Ectodermal cell (in vitro differentiated cells): ENCODE measurements at regions not wholly inside any gene's neighbourhood (a gene's known extent, or its start where the extent isn't known, plus 50 kb on each side); places are given as distances from the start of the nearest gene placed in this dataset.
A peak's percentile ranks its signal among the peaks of the same experiment; 100 is the strongest.

Experiments
- H3K27ac ChIP-seq: 2 replicates; pipeline ENCODE4 v1.7.0; 2013; ENCODE audit warnings: mild to moderate bottlenecking, low read depth, low read length; ENCODE audit not compliant: insufficient read depth, poor library complexity, severe bottlenecking
- H3K27me3 ChIP-seq: 2 replicates; pipeline ENCODE4 v1.7.0; 2013; ENCODE audit warnings: mild to moderate bottlenecking, low read length; ENCODE audit not compliant: insufficient read depth, control insufficient read depth, poor library complexity, severe bottlenecking
- H3K36me3 ChIP-seq: one replicate; pipeline ENCODE4 v1.7.0; 2013; ENCODE audit warnings: low read length; ENCODE audit not compliant: control insufficient read depth, insufficient read depth
- H3K4me1 ChIP-seq: one replicate; pipeline ENCODE4 v1.7.0; 2013; ENCODE audit warnings: low read length; ENCODE audit not compliant: control insufficient read depth, insufficient read depth
- H3K4me3 ChIP-seq: 2 replicates; pipeline ENCODE4 v1.7.0; 2013; ENCODE audit warnings: low read depth, low read length, control low read depth; ENCODE audit not compliant: insufficient read depth
- H3K9me3 ChIP-seq: 2 replicates; pipeline ENCODE4 v1.7.0; 2013; ENCODE audit warnings: mild to moderate bottlenecking, low read length, moderate library complexity; ENCODE audit not compliant: control insufficient read depth
- WGBS, 2 experiments: methylation state at CpG; one replicate each; pipeline ENCODE4 v1.1.7; 2013; ENCODE audit warnings: missing lambda C conversion rate in 2 of 2; 5-methylcytosine and 5-hydroxymethylcytosine counted together

GRCh38 chr18:22033085-22033484, 136.3 kb upstream of the GATA6 start:
- WGBS, 2 experiments = 20 to 21% methylated on average over 8 of the region's 8 CpGs
- no peak overlapping the region for H3K4me3 ChIP-seq
- no peaks in the 10 kb centered on the region for H3K36me3 ChIP-seq
- no peaks in the 10 kb centered on the region for H3K27me3 ChIP-seq
- peaks cover 8% of the 10 kb centered on the region for H3K4me1 ChIP-seq
- no peaks in the 10 kb centered on the region for H3K9me3 ChIP-seq
- H3K27ac ChIP-seq = peak overlapping the region; percentile 94

GRCh38 chr18:22034276-22034675, 135.1 kb upstream of the GATA6 start:
- 91 to 94% methylated on average over 6 of the region's 6 CpGs for WGBS, 2 experiments
- no peaks in the 10 kb centered on the region for H3K27me3 ChIP-seq
- H3K9me3 ChIP-seq = no peaks in the 10 kb centered on the region
- H3K27ac ChIP-seq = no peak overlapping the region
- peaks cover 8% of the 10 kb centered on the region for H3K4me1 ChIP-seq
- H3K4me3 ChIP-seq = no peak overlapping the region
- H3K36me3 ChIP-seq = no peaks in the 10 kb centered on the region

- no peaks in the 10 kb centered on the region for H3K36me3 ChIP-seq
- no peak overlapping the region for H3K27ac ChIP-seq
- H3K9me3 ChIP-seq = no peaks in the 10 kb centered on the region
- no peaks in the 10 kb centered on the region for H3K27me3 ChIP-seq
- peaks cover 7% of the 10 kb centered on the region for H3K4me1 ChIP-seq
- 94 to 96% methylated on average over 4 of the region's 4 CpGs for WGBS, 2 experiments
- no peak overlapping the region for H3K4me3 ChIP-seq
These were observed 128.9 kb upstream of the GATA6 start for GRCh38 chr18:22040533-22040932.

GRCh38 chr18:22043837-22044236, 125.6 kb upstream of the GATA6 start:
- Histone ChIP-seq H3K9me3 (no peaks in the 10 kb centered on the region), H3K27me3 (no peaks in the 10 kb centered on the region), H3K4me1 (peaks cover 7% of the 10 kb centered on the region), H3K36me3 (no peaks in the 10 kb centered on the region), H3K4me3 (no peak overlapping the region), H3K27ac (no peak overlapping the region)
- WGBS, 2 experiments = 68 to 71% methylated on average over 4 of the region's 4 CpGs

GRCh38 chr18:22044474-22045220, 124.7 kb upstream of the GATA6 start:
- Histone ChIP-seq H3K27ac (no peak overlapping the region), H3K36me3 (no peaks in the 10 kb centered on the region), H3K9me3 (no peaks in the 10 kb centered on the region), H3K27me3 (no peaks in the 10 kb centered on the region), H3K4me1 (peaks cover 7% of the 10 kb centered on the region), H3K4me3 (no peak overlapping the region)
- 77 to 83% methylated on average over 4 to 5 of the region's 5 CpGs for WGBS, 2 experiments

- Histone ChIP-seq H3K27ac (no peak overlapping the region), H3K9me3 (no peaks in the 10 kb centered on the region), H3K27me3 (no peaks in the 10 kb centered on the region), H3K36me3 (no peaks in the 10 kb centered on the region), H3K4me1 (peaks cover 7% of the 10 kb centered on the region), H3K4me3 (no peak overlapping the region)
- WGBS, 2 experiments = 80 to 81% methylated on average over 6 of the region's 6 CpGs
These were observed 124.0 kb upstream of the GATA6 start for GRCh38 chr18:22045221-22045918.

GRCh38 chr18:22046473-22046872, 122.9 kb upstream of the GATA6 start:
- no peaks in the 10 kb centered on the region for H3K9me3 ChIP-seq
- peaks cover 7% of the 10 kb centered on the region for H3K4me1 ChIP-seq
- H3K27me3 ChIP-seq = no peaks in the 10 kb centered on the region
- H3K27ac ChIP-seq = no peak overlapping the region
- H3K4me3 ChIP-seq = no peak overlapping the region
- 94 to 100% methylated on average over 2 of the region's 2 CpGs for WGBS, 2 experiments
- no peaks in the 10 kb centered on the region for H3K36me3 ChIP-seq

- H3K36me3 ChIP-seq = no peaks in the 10 kb centered on the region
- no peaks in the 10 kb centered on the region for H3K27me3 ChIP-seq
- H3K4me3 ChIP-seq = no peak overlapping the region
- no peaks in the 10 kb centered on the region for H3K9me3 ChIP-seq
- WGBS, 2 experiments = 91 to 92% methylated on average over 3 of the region's 3 CpGs
- H3K4me1 ChIP-seq = peaks cover 7% of the 10 kb centered on the region
- H3K27ac ChIP-seq = no peak overlapping the region
These were observed 121.9 kb upstream of the GATA6 start for GRCh38 chr18:22047485-22047884.

GRCh38 chr18:22048221-22048620, 121.2 kb upstream of the GATA6 start:
- Histone ChIP-seq H3K27me3 (no peaks in the 10 kb centered on the region), H3K27ac (no peak overlapping the region), H3K4me3 (no peak overlapping the region), H3K9me3 (no peaks in the 10 kb centered on the region), H3K4me1 (peaks cover 7% of the 10 kb centered on the region), H3K36me3 (no peaks in the 10 kb centered on the region)
- WGBS, 2 experiments = 89 to 97% methylated on average over 5 of the region's 5 CpGs

- H3K9me3 ChIP-seq = no peaks in the 10 kb centered on the region
- H3K36me3 ChIP-seq = no peaks in the 10 kb centered on the region
- no peak overlapping the region for H3K27ac ChIP-seq
- H3K4me1 ChIP-seq = peaks cover 2% of the 10 kb centered on the region
- 82 to 92% methylated on average over 2 to 3 of the region's 3 CpGs for WGBS, 2 experiments
- no peak overlapping the region for H3K4me3 ChIP-seq
- no peaks in the 10 kb centered on the region for H3K27me3 ChIP-seq
These were observed 120.3 kb upstream of the GATA6 start for GRCh38 chr18:22048932-22049615.
